ENCODE measurements at regions not wholly inside any gene's neighbourhood (a gene's known extent, or its start where the extent isn't known, plus 50 kb on each side); places are given as distances from the start of the nearest gene placed in this dataset.

DNA sequence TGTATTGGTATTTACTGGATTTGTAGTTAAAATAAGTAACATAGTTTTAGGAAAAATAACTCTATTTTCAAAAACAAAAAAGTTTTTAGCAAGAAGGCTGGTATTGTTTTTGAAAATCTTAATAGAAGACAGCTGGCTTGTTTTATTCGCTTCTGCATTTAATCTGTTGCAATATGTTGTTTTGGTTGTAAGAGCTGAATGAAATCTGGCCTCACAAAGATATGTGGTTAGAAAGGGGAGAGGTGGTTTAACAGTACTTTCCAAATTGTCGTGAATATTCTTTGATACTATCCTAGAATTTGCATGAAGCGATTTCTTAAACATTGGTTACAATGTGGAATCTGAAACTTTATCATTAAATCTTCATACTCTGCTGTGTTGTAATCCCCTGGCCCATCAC is 355.9 kb upstream of the FZD8 start:
- TF ChIP-seq, protein P1, sequence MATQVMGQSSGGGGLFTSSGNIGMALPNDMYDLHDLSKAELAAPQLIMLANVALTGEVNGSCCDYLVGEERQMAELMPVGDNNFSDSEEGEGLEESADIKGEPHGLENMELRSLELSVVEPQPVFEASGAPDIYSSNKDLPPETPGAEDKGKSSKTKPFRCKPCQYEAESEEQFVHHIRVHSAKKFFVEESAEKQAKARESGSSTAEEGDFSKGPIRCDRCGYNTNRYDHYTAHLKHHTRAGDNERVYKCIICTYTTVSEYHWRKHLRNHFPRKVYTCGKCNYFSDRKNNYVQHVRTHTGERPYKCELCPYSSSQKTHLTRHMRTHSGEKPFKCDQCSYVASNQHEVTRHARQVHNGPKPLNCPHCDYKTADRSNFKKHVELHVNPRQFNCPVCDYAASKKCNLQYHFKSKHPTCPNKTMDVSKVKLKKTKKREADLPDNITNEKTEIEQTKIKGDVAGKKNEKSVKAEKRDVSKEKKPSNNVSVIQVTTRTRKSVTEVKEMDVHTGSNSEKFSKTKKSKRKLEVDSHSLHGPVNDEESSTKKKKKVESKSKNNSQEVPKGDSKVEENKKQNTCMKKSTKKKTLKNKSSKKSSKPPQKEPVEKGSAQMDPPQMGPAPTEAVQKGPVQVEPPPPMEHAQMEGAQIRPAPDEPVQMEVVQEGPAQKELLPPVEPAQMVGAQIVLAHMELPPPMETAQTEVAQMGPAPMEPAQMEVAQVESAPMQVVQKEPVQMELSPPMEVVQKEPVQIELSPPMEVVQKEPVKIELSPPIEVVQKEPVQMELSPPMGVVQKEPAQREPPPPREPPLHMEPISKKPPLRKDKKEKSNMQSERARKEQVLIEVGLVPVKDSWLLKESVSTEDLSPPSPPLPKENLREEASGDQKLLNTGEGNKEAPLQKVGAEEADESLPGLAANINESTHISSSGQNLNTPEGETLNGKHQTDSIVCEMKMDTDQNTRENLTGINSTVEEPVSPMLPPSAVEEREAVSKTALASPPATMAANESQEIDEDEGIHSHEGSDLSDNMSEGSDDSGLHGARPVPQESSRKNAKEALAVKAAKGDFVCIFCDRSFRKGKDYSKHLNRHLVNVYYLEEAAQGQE (IDR thresholded peaks at IDR 0.05; ENCODE audit: low read depth) = no peak
- TF ChIP-seq EGR1 (IDR thresholded peaks at IDR 0.05) (no peak), CREB1 (IDR thresholded peaks at IDR 0.05; ENCODE audit: low read depth) (no peak), YY1 (IDR thresholded peaks at IDR 0.05; ENCODE audit: low read depth) (no peak), TAF1 (IDR thresholded peaks at IDR 0.05; ENCODE audit: low read depth) (no peak), RAD21 (IDR thresholded peaks at IDR 0.05; ENCODE audit: low read depth) (no peak), CEBPB (IDR thresholded peaks at IDR 0.05) (no peak), FOXM1 (IDR thresholded peaks at IDR 0.05; ENCODE audit: borderline replicate concordance, low read depth) (no peak), EP300 (IDR thresholded peaks at IDR 0.05; ENCODE audit: borderline replicate concordance) (no peak), NFIC (IDR thresholded peaks at IDR 0.05) (no peak), ZBTB7A (IDR thresholded peaks at IDR 0.05; ENCODE audit: low read depth) (no peak)
- TF ChIP-seq, protein P2, sequence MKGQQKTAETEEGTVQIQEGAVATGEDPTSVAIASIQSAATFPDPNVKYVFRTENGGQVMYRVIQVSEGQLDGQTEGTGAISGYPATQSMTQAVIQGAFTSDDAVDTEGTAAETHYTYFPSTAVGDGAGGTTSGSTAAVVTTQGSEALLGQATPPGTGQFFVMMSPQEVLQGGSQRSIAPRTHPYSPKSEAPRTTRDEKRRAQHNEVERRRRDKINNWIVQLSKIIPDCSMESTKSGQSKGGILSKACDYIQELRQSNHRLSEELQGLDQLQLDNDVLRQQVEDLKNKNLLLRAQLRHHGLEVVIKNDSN (IDR thresholded peaks at IDR 0.05) = no peak
- TF ChIP-seq, protein P3, sequence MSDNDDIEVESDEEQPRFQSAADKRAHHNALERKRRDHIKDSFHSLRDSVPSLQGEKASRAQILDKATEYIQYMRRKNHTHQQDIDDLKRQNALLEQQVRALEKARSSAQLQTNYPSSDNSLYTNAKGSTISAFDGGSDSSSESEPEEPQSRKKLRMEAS (IDR thresholded peaks at IDR 0.05) = no peak
